GM13977 (cell line): ENCODE measurements at regions not wholly inside any gene's neighbourhood (a gene's known extent, or its start where the extent isn't known, plus 50 kb on each side); places are given as distances from the start of the nearest gene placed in this dataset.
"Not testable (repeated sequence)": the region's sequence is repeated elsewhere in the genome, so short reads cannot be mapped to it uniquely, and the experiment has no call there.

Experiments
- DNase-seq: peaks from one replicate; pipeline ENCODE4 v3.0.0; 2012; ENCODE audit warnings: low spot score
- in situ Hi-C: fragments of 300-500 bp; cut with MboI; formaldehyde crosslinking; loops from one replicate; pipeline ENCODE4 v1.12.0; 2022; ENCODE audit warnings: low sequenced_read_pairs, low pct_unique_long_range_greater_than_20kb, mixed read lengths, inconsistent platforms; ENCODE audit not compliant: unreplicated experiment
- TF ChIP-seq, protein P1 (sequence below): IDR thresholded peaks from 2 replicates; pipeline ENCODE4 v1.5.1; 2012; ENCODE audit warnings: mild to moderate bottlenecking, control low read depth; ENCODE audit not compliant: insufficient read depth; ENCODE audit errors: extremely low read depth, missing control alignments

DNA sequence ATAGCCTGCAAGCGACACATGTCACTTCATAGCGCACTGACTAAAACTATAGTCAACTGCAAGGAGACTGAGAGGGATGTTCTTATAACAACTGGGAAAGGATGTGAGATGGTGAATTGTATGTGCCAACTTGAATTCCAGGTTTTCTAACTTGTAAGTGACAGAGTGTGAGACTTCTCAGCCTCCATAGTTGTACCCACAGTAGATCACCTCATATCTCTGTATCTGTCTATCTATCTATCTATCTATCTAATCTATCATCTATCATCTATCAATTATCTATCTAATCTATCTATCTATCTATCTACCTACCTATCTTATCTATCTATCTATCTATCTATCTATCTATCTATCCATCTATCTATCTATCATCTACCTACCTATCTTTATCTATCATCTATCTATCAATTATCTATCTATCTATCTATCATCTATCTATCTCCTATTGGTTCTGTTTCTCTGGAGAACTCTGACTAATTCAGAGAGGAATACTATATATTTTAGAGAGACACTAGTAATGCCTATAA is 162.3 kb downstream of the CTH start:
- TF ChIP-seq, protein P1, sequence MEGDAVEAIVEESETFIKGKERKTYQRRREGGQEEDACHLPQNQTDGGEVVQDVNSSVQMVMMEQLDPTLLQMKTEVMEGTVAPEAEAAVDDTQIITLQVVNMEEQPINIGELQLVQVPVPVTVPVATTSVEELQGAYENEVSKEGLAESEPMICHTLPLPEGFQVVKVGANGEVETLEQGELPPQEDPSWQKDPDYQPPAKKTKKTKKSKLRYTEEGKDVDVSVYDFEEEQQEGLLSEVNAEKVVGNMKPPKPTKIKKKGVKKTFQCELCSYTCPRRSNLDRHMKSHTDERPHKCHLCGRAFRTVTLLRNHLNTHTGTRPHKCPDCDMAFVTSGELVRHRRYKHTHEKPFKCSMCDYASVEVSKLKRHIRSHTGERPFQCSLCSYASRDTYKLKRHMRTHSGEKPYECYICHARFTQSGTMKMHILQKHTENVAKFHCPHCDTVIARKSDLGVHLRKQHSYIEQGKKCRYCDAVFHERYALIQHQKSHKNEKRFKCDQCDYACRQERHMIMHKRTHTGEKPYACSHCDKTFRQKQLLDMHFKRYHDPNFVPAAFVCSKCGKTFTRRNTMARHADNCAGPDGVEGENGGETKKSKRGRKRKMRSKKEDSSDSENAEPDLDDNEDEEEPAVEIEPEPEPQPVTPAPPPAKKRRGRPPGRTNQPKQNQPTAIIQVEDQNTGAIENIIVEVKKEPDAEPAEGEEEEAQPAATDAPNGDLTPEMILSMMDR, result no peak
- in situ Hi-C loops, result no loop called here
- DNase-seq, result no peak

DNA sequence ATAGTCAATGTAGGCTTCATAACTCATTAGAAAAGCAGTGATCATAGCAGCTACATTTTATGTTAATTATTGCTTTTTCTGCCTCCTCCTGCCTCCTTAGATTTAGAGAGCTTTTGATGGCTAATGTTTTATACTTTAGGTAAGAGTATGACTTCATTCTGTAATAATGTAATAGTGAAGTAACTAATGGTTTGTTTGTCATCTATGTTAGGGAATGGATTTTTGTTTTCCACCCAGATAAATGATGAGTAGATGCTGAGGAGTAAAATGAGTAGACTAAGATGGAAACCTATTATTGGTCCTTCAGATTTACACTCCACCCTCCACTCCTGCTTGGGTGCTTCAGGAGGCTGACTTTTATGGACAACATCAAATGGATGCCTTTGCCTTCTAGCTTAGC is 170.6 kb downstream of the CTH start:
- in situ Hi-C loops, result no loop called here
- TF ChIP-seq, protein P1, result no peak
- DNase-seq, result no peak

DNA sequence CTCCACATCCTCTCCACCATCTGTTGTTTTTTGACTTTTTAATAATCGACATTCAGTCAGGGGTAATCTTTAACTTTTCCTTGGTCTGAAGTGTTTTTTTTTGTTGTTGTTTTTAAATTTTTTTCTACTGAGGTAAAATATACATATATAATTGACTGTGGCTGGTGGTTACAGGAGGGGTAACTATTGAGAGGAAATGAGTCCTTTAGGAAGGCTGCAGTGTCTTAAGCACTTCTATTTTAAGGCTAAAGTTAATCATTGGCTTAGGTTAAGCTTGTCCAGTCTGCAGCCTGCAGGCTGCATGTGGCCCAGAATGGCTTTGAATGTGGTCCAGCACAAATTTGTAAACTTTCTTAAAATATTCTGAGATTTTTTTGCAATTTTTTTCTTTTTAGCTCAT is 172.5 kb downstream of the CTH start:
- in situ Hi-C loops, result no loop called here

DNA sequence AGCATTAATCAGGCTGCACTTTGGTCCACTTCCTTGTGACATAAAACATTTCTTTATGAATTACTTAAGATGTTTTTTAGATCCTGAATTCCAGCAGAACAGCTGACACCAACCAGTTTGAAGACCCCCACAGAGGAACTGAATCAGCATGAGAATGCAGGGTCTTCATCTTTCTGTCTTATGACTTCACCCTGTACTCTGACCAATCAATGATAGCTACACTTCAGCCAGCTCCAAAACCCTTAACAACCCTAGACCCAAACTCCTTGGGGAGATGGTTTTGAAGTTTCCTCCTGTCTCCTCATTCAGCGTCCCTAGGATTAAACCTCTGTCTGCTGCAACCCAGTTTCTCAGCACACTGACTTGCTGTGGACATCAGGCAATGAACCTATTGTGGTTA is 175.0 kb downstream of the CTH start:
- TF ChIP-seq, protein P1, result no peak
- in situ Hi-C loops, result no loop called here
- no peak for DNase-seq

More for the DNA sequence above, 172.5 kb downstream of the CTH start:
- no peak for DNase-seq
- TF ChIP-seq, protein P1, result no peak

DNA sequence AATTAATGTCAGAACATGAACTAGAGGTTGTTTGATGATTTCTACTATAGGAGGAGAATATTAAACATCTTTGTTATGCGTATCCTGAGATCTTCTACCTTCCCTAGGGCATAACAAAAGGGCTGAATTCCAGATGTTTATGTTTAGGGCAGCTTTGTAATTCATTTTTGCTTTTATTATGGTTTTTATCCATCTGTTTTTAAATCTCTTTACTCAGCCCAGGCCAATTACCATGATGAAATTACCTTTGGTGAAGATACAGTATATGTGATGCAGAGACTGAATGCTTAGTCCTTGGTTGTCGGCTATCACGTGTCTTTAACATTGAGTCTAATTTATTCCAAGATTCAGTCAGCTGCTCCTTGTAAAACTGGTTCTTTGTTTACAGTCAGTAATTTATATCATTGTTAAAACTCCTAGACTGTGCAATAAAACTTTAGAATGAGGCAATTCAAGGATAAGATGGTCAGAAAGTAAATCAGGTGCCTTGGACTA is 176.9 kb downstream of the CTH start:
- in situ Hi-C loops, result no loop called here
- TF ChIP-seq, protein P1, result no peak
- DNase-seq, result no peak

DNA sequence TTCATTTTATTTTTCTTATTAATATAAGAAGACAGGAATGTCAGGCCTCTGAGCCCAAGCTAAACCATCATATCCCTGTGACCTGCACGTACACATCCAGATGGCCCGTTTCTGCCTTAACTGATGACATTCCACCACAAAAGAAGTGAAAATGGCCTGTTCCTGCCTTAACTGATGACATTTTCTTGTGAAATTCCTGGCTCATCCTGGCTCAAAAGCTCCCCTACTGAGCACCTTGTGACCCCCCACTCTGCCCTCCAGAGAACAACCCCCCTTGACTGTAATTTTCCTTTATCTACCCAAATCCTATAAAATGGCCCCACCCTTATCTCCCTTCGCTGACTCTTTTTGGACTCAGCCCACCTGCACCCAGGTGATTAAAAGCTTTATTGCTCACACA is 182.5 kb downstream of the CTH start:
- in situ Hi-C loops, DNase-seq: not testable (repeated sequence)

DNA sequence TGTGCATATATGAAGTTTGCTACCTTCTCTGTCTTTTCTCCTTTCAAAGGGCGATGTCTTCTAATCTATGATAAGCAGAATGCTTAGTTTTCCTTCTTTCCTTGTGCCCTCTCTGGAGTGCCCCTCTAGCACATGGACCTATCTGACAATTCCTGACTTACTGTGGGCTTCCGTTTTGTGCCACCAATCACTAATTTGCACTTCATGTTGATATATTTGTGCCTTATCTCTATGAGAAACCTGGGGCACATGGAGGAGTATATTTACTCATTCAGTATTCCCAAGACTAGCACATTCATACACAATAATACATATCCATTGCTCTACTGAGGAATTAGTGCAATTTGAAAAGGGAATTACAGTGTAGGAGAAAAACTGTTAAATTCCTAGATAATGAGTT is 197.7 kb downstream of the CTH start:
- in situ Hi-C loops, result no loop called here
- TF ChIP-seq, protein P1, result no peak
- no peak for DNase-seq

DNA sequence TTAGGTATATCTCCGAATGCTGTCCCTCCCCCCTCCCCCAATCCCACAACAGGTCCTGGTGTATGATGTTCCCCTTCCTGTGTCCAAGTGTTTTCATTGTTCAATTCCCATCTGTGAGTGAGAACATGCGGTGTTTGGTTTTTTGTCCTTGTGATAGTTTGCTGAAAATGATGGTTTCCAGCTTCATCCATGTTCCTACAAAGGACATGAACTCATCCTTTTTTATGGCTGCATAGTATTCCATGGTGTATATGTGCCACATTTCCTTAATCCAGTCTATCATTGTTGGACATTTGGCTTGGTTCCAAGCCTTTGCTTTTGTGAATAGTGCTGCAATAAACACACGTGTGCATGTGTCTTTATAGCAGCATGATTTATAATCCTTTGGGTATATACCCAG is 199.1 kb downstream of the CTH start:
- DNase-seq, in situ Hi-C loops: not testable (repeated sequence)
